NCI-H1092 (cell line): ENCODE measurements at regions not wholly inside any gene's neighbourhood (a gene's known extent, or its start where the extent isn't known, plus 50 kb on each side); places are given as distances from the start of the nearest gene placed in this dataset.

Experiments used
- DNase-seq: peaks from one replicate; lab custom pipeline; 2025; lab: John Stamatoyannopoulos, UW

GRCh38 chr14:82445810-82446570 lies 912.3 kb upstream of the SEL1L start:
- DNase-seq = no peak

GRCh38 chr14:82447586-82447985 lies 913.9 kb upstream of the SEL1L start:
- peak; percentile 9 for DNase-seq

DNA sequence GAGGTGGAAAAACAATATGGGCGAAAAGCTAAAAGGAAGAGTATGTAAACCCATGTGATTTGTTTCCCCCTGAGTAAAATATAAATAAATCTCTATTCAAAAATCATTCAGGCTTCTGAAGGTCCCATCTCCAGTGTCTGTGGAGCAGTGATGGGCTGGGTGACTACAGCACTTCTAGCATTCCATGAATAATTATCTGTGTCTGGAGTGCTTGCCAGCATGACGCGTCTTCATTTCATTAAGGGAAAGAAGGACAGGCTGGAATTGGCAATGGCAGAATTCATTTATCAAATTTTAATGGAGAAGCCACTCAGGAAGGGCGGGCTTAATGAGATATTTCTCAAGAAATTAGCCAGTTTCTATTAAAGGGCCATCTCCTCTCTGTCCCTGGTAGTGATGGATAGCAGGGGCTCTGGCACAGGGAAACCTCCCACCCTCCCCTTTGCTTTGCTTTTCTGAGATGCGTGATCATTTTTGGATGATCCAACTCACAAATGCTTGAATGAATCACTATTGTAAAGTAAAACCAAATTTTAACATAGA lies 916.3 kb upstream of the SEL1L start:
- no peak for DNase-seq

GRCh38 chr14:82451675-82452074 lies 918.0 kb upstream of the SEL1L start:
- no peak for DNase-seq

- no peak for DNase-seq
Observed at GRCh38 chr14:82482345-82482744, 948.7 kb upstream of the SEL1L start.

GRCh38 chr14:82488473-82488872 lies 954.8 kb upstream of the SEL1L start:
- no peak for DNase-seq

DNA sequence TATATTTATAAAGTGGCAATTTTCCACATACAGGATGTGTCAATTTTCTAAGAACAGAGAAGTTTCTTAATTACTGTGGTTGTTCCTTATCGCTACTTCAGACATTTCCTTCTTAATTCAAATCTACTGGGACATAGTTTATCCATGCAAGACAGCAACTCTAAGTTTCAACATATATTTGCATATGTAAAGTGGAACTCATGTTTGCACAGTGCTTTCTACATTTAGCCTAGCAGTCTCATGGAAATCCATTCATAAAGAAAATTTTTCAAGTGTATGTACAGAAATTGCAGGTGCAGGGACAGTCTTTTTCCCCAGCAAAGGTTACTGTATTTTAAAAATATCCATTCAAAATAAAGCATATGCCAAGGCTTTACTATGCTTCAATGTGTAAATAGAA lies 956.7 kb upstream of the SEL1L start:
- no peak for DNase-seq

DNA sequence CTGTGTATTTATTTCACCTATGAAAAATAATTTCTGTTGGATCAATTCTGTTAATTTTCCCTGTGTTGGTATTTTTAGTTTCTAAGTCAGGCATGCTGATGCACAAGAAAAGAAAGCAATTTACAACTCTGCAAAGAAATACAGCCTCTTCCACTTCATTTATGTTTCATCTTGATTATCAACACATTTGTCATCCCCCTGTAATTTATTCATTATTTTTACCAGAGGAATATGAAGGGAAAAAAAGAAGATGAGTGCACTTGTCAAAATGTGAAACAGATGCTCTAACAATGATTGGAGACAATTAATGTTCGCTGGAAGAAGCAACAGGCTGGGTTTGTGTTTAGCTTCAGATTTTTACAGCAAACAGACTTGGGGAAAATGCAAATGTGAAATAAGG lies 958.5 kb upstream of the SEL1L start:
- no peak for DNase-seq

DNA sequence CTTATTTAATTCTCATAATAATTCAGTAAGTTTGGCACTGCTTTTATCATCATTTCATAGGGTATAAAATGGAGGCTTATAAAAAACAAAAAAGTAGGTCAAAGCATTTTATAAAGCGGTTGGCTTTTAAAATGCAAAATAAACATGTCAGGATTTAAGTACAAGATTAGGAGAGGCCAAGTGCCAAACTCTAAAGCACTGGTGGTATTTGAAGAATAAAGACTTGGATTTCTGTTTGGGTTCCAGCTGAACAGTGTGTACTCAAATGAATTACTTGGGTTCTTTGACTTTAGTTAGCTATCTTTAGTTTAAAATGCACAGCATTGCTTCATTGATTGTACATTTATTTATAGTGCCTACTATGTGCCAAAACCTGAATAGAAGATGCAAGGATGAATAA lies 966.6 kb upstream of the SEL1L start:
- DNase-seq = no peak

DNA sequence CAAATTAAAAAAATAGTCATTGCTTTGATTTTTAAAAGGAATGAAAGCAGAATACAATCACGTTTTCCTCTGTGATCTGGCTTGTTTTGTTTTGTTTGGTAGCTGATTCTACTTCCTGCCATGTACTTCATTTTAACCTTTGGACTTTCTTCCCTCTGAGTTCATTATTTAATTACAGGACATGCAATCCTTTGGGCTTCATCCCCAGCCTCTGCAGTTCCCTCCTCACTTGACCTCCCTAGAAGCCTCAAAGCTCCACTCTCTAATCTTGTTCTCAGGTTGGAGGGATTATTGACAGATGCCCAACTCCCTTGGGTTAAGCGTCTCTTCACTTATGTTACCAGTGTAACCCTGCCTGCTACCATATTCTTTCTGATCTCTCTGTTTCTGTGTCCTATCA lies 967.9 kb upstream of the SEL1L start:
- DNase-seq = no peak

DNA sequence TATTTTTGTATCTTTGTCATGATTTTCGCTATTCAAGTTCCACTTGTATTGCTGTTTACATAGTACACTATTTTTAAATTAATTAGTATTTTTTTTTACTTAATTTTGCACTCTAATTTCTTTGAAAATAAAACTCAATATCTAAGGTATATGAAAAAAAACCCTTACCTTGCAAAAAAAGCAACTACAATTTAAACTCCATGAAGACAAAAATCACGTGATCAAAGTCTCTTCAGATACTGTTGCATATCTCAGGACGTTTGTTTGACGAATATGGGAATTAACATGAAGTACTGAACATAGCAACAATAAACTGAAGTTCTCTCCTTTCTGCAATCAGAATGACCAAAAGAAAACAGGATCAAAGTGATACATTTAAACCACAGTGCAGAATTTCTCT lies 968.4 kb upstream of the SEL1L start:
- DNase-seq = no peak

DNA sequence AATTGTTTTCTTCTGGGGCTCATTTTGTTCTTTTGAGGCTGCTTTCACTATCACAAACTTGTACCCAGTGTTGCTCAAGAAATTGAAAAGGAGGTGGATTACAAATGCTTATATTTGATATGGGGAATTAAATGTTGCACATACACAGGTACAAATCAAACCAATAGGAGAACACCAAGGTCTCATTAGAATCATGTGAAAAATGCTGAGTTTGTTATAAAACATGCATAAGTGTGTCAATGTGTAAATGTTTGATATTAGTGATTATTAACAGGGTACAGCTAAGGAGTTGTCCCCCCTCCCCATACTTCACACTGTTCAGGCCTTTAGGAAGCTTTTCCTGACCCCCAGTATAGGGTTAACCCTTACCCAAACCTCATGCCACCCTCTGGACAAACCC lies 971.2 kb upstream of the SEL1L start:
- no peak for DNase-seq

DNA sequence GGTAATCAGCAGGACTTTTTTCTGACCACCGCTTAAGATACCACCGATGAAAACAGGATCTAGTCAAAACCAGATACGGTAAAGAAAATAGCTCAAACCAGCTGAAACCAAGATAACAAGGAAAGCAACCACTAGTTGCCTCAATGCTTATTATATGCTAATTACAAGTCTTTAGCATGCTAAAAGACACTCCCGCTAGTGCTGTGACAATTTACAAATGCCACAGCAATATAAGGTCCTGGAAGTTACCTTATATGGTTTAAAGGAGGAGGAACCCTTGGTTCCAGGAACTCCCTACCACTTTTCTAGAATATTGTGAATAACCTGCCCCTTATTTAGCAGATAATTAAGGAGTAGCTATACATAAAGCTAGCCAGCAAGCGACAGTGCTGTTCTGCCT lies 976.4 kb upstream of the SEL1L start:
- DNase-seq = no peak

DNA sequence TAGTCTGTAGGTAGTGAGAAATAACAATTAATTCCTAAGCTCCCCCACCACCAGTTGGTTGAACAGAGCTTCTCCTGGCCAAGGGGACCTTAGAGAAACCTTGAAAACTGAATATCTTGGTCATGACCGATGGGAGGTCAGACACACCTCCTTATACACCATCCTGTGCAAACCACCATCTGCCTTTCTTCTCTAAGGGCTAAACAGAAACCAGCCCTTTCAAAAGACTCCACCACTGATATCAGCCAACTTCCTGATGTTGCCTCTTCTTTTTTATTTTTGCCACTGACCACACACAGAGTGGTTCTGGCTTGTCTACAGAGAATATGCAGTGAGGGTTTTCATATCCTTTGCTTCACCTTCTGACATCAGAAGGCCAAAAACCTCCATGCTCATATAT lies 977.7 kb upstream of the SEL1L start:
- DNase-seq = no peak

DNA sequence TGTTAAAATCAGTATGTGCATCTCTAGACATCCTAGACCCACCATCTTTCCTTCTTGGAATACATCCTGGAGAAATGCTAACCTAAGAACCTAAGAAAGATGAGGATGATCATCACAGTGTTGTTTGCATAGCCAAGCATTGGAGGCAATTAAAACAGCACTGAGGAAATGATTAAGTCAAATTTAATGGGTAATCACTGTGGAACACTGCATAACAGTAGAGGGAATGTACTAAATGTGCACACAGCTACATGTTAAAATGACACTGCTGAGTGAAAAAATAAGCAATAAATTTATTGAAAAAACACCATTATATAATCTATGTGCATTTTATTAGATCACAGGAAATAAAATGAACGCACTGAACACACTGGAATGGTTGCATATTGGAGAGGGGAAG lies 987.1 kb upstream of the SEL1L start:
- DNase-seq = no peak

GRCh38 chr14:82521191-82521590 lies 987.5 kb upstream of the SEL1L start:
- DNase-seq = no peak

DNA sequence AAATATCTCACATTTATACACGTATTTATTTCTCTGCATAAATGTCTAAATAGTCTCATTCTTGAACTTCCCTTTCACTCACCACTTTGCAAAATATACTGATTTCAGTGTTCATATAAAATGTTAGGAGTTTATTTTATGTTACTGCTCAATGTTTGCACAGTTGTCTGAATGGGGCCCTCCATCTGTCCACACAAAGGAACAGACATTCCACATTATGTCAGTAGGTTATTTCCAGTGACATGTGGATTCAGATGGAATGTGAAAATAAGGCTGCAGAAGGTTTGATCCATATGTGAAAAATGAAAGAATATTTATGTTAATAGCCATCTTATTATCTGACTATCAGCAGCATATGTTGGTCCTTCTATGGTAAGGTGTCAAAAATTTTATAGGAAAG lies 994.4 kb upstream of the SEL1L start:
- no peak for DNase-seq

DNA sequence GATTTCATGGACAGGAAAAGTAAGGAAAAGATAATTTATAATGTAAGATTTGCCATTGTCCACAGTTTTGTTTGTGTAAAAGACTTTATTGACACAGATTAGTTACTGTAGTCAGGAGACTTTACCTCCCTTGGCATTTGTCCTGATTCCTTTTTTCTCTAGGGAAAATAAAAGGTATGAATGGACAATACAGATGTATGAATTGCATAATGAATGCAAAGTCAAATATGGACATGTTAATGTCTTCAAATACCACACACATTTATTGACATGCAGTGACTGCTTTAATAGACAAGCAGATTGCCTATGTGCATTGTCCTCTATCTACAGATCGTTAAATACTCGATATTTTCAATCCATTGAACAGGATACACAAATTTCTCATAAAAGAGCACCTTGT lies 999.7 kb upstream of the SEL1L start:
- no peak for DNase-seq

DNA sequence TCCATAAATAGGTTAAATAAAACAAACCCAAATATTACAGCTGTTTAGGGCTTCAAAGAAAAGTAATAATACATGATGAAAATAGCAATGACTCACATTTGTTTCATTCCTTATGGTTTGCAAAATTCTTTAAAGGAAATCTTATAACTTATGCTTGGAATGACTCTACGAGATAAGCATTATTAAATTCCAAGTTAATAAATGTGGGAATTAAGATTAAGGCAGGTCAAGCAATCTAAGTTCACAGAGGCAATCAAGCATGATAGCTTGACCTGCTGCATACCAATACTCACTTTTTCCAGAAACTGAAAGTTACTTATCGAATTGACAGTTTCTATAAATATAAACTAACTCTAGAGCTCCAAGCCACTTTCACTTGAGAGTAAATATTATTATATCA lies 1002.9 kb upstream of the SEL1L start:
- DNase-seq = no peak

GRCh38 chr14:82537831-82538230 lies 1004.2 kb upstream of the SEL1L start:
- no peak for DNase-seq

- no peak for DNase-seq
Observed at GRCh38 chr14:82546401-82546800, 1012.7 kb upstream of the SEL1L start.

DNA sequence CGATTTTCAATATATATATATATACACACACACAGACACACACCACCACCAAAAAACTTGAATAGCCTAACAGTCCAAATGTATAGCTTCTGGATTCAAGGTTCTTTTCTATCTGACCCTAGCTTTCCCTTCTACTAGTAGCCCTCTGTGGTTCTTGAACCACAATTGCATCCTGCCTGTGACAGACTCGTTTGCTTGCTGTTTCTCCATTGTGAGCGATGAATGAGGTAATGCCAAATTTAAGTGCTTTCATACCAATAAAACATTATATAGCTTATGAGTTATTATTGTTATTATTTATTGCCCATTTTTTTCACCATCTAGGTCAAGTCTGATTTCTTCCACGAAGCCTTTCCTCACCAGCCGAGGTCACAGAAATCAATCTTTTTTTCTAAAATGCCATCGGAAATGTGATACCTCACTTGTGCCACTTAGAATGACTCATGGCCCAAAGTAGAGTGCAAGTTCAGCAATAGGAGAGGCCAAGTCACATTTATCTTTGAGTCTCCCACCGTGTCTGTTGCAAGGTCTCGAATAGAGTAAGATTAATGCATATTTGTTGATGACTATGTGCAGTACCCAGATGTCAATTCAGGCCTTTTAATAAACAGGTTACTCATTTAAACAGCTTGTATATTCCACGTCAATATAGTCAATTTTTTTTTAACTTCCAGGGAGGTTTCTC lies 1015.8 kb upstream of the SEL1L start:
- no peak for DNase-seq

DNA sequence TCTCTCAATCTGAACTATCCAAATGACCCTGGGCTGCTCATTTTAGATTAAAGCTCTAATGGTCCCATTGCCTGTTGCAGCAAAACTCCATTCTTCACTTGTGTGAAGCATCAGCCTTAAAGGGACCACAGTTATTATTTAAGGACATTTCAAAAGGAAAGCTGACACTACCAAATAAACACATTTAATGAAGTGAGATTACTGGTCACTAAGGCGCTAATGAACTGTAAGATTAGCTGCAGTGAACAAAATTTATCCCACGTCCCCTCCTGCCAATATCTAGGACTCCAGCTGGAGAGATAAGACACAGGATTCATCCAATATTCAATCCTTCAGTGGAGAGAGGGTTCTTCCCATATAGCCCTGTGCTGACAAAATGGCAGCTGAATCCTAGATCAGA lies 1029.2 kb upstream of the SEL1L start:
- DNase-seq = no peak

GRCh38 chr14:82565825-82566224 lies 1032.2 kb upstream of the SEL1L start:
- no peak for DNase-seq
